GM20000 (cell line): ENCODE measurements at regions not wholly inside any gene's neighbourhood (a gene's known extent, or its start where the extent isn't known, plus 50 kb on each side); places are given as distances from the start of the nearest gene placed in this dataset.

Source experiments
- DNase-seq: peaks from one replicate; pipeline ENCODE4 v3.0.0; 2012; ENCODE audit warnings: low spot score
- CTCF ChIP-seq: IDR thresholded peaks from 2 replicates; pipeline ENCODE4 v1.5.1; 2012; ENCODE audit warnings: mild to moderate bottlenecking, control low read depth; ENCODE audit errors: extremely low read depth, missing control alignments

DNA sequence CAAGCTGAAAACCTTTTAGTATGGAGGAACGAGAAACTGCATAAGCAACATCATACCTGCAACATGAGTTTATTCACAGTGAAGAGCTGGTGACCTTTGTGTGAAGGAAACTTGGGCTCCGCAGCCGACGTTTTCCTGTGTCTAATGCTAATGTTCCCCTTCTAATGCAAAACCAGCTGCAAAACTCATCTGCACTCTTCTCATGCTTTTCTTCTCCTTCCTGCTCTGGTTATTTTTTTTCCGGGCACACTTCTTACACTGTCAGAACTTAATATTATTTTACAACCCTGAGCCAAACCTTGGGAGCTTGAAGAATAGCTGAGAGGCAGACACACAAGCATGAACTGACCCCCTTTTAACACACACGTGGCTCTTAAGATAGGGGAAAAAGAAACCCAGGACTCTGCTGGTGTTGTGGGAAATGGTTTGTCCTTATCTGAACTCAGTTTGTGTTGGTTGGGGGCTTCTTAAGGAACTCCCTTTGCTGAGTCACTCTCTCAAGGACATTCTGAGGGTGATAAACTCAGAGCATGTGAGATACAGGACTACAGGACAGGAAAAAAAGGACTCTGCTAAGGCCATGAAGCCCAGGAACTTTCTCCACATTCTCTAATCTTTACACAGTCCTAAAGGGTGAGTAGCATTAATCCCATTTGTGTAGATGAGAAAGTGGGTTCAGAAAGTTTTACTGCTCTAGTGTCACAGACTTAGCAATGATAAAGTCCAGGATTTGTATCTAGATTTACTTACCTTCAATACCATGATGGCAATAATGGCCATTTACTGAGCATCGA, 439.3 kb upstream of the TRIB2 start:
- DNase-seq, result no peak
- TF ChIP-seq CTCF, result no peak

- TF ChIP-seq CTCF, result no peak
- no peak for DNase-seq
Observed at GRCh38 chr2:12278217-12278750, 438.5 kb upstream of the TRIB2 start.

GRCh38 chr2:12282780-12283695, 433.7 kb upstream of the TRIB2 start:
- no peak for TF ChIP-seq CTCF
- DNase-seq, result no peak

- TF ChIP-seq CTCF, result no peak
- no peak for DNase-seq
Observed at GRCh38 chr2:12284037-12284436, 432.7 kb upstream of the TRIB2 start.

DNA sequence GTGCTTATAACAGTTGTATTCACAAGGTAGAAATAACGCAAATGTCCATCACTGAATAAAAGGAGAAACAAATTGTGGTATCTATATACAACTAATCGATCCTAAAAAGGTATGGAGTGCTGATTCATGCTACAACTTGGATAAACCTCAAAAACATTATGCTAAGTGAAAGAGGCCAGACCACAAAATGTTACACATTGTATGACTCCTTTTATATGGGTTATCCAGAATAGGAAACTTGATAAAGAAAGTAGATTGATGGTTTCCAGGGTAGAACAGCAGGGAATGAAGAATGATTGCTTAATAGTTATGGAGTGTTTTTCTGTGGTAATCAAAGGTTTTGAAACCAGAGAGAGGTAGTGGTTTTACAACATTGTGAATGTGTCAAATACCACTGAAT, 432.2 kb upstream of the TRIB2 start:
- no peak for TF ChIP-seq CTCF
- DNase-seq, result no peak

DNA sequence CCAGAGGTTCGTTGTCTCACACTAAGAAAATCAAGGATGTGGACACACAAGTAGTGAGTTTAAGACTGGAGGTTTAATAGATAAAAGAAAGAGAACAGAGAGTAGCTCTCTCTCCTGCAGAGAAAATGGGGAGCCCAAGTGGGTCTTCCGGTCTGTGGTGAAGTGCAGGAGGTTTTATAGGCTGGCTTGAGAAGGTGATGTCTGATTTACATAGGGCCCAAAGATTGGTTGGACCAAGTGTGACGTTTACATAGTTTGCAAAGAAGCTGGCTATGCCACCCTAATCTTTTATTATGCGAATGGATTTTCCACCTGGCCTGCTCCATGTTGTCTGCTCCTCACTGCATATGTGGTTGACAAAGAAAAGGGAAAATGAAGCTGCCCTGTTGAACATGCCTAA, 430.4 kb upstream of the TRIB2 start:
- DNase-seq, result no peak
- TF ChIP-seq CTCF, result no peak
